Lower leg skin (tissue), 3 donors: ENCODE measurements at regions not wholly inside any gene's neighbourhood (a gene's known extent, or its start where the extent isn't known, plus 50 kb on each side); places are given as distances from the start of the nearest gene placed in this dataset.

Source experiments
- CTCF ChIP-seq, 3 donors: fragments of 450-650 bp; IDR thresholded peaks; one replicate each; pipeline ENCODE4 v1.5.1; 2016; ENCODE audit warnings: antibody characterized with exemption in 3 of 3, mild to moderate bottlenecking in 3 of 3, moderate library complexity in 2 of 3
- POLR2A ChIP-seq, 2 donors: fragments of 450-650 bp; IDR thresholded peaks; one replicate each; pipeline ENCODE4 v1.6.1; 2016 to 2017; ENCODE audit warnings: antibody characterized with exemption in 2 of 2, mild to moderate bottlenecking in 1 of 2, moderate library complexity in 1 of 2

GRCh38 chr10:70966646-70967553 lies 78.5 kb upstream of the PCBD1 start:
- no peak for TF ChIP-seq CTCF (IDR thresholded peaks at IDR 0.05)
- TF ChIP-seq POLR2A (IDR thresholded peaks at IDR 0.05): no peak
